IMR-90 (cell line): ENCODE measurements at regions not wholly inside any gene's neighbourhood (a gene's known extent, or its start where the extent isn't known, plus 50 kb on each side); places are given as distances from the start of the nearest gene placed in this dataset.

Source experiments
- ATAC-seq: fragments of 200-7000 bp; cut with Tn5 transposase; 2 replicates; pipeline ENCODE4 v1.9.1; 2020; ENCODE audit warnings: low read depth, mild to moderate bottlenecking, moderate library complexity
- BruUV-seq: library from RNA; stranded (reverse); fragments of 400-500 nt; replicated peaks from 2 replicates; lab custom pipeline; 2021; lab: Mats Ljungman, UMichigan
- CTCF ChIA-PET: fragments of 300-600 bp; formaldehyde crosslinking; extraction: SDS; loops from one replicate; lab custom pipeline; 2021; ENCODE audit warnings: antibody characterized with exemption; lab: Yijun Ruan, JAX
- POLR2A ChIA-PET: fragments of 300-600 bp; sonication (Branson Sonifier 250); formaldehyde crosslinking; loops from one replicate; lab custom pipeline; 2022; ENCODE audit warnings: antibody characterized with exemption; ENCODE audit not compliant: unreplicated experiment; lab: Charles Lee
- DNase-seq: peaks from one replicate; pipeline ENCODE4 v3.0.0; 2013
- H2AFZ ChIP-seq: replicated peaks from 2 replicates; pipeline ENCODE3; 2013; ENCODE audit warnings: low read length, mild to moderate bottlenecking; ENCODE audit not compliant: poor library complexity
- H2AK5ac ChIP-seq: 2 replicates; pipeline ENCODE4 v1.6.1; 2013; ENCODE audit warnings: low read depth, low read length, inconsistent platforms
- H2AK9ac ChIP-seq: replicated peaks from 2 replicates; pipeline ENCODE3; 2013; ENCODE audit warnings: mild to moderate bottlenecking, low read depth, low read length, moderate library complexity; ENCODE audit not compliant: poor library complexity
- H2BK120ac ChIP-seq: 2 replicates; pipeline ENCODE4 v1.6.1; 2013; ENCODE audit warnings: low read depth, low read length, inconsistent platforms
- H2BK15ac ChIP-seq: 3 replicates; pipeline ENCODE4 v1.6.1; 2013; ENCODE audit warnings: low read depth, low read length, inconsistent platforms
- H2BK20ac ChIP-seq: 2 replicates; pipeline ENCODE4 v1.6.1; 2013; ENCODE audit warnings: low read depth, mild to moderate bottlenecking, inconsistent platforms, low read length, moderate library complexity
- H2BK5ac ChIP-seq: 2 replicates; pipeline ENCODE4 v1.6.1; 2013; ENCODE audit warnings: mild to moderate bottlenecking, low read depth, low read length, inconsistent platforms; ENCODE audit not compliant: poor library complexity, severe bottlenecking
- H3K14ac ChIP-seq: replicated peaks from 2 replicates; pipeline ENCODE4 v1.6.1; 2013; ENCODE audit warnings: low read depth, low read length, inconsistent platforms
- H3K18ac ChIP-seq: 2 replicates; pipeline ENCODE4 v1.6.1; 2013; ENCODE audit warnings: low read depth, low read length, control low read depth
- H3K23ac ChIP-seq: 2 replicates; pipeline ENCODE4 v1.6.1; 2013; ENCODE audit warnings: low read depth, low read length, inconsistent platforms
- H3K27ac ChIP-seq: 2 replicates; pipeline ENCODE4 v1.5.1; 2013; ENCODE audit warnings: mild to moderate bottlenecking, control low read depth, low read length; ENCODE audit not compliant: insufficient read depth
- H3K27me3 ChIP-seq: 2 replicates; pipeline ENCODE4 v1.6.1; 2013; ENCODE audit warnings: low read length; ENCODE audit not compliant: control insufficient read depth, insufficient read depth
- H3K36me3 ChIP-seq: 2 replicates; pipeline ENCODE4 v1.6.1; 2013; ENCODE audit warnings: low read length, mixed read lengths; ENCODE audit not compliant: control insufficient read depth, insufficient read depth
- H3K4ac ChIP-seq: 2 replicates; pipeline ENCODE4 v1.6.1; 2013; ENCODE audit warnings: low read depth, low read length, inconsistent platforms
- H3K4me1 ChIP-seq: 2 replicates; pipeline ENCODE4 v1.6.1; 2013; ENCODE audit warnings: low read length, mixed read lengths; ENCODE audit not compliant: control insufficient read depth, insufficient read depth
- H3K4me2 ChIP-seq: 2 replicates; pipeline ENCODE4 v1.6.1; 2013; ENCODE audit warnings: low read depth, mild to moderate bottlenecking, control low read depth, low read length, moderate library complexity
- H3K4me3 ChIP-seq: 2 replicates; pipeline ENCODE4 v1.5.1; 2013; ENCODE audit warnings: low read depth, mild to moderate bottlenecking, control low read depth, low read length, moderate library complexity; ENCODE audit not compliant: insufficient read depth
- H3K56ac ChIP-seq: 2 replicates; pipeline ENCODE4 v1.6.1; 2013; ENCODE audit warnings: low read length, inconsistent platforms; ENCODE audit not compliant: insufficient read depth; ENCODE audit errors: extremely low read depth
- H3K79me1 ChIP-seq, 2 experiments: 2 replicates each; pipeline ENCODE4 v1.6.1; 2013; ENCODE audit warnings: low read length in 2 of 2, inconsistent platforms in 1 of 2, low read depth in 1 of 2
- H3K9ac ChIP-seq: 2 replicates; pipeline ENCODE4 v1.6.1; 2013; ENCODE audit warnings: low read depth, low read length, control low read depth
- H3K9me1 ChIP-seq: 2 replicates; pipeline ENCODE4 v1.6.1; 2013; ENCODE audit warnings: low read length, inconsistent platforms; ENCODE audit not compliant: insufficient read depth
- H3K9me3 ChIP-seq: 2 replicates; pipeline ENCODE4 v1.6.1; 2013; ENCODE audit warnings: low read length; ENCODE audit not compliant: control insufficient read depth, insufficient read depth
- H4K20me1 ChIP-seq: 2 replicates; pipeline ENCODE4 v1.6.1; 2013; ENCODE audit warnings: low read length, inconsistent platforms; ENCODE audit not compliant: insufficient read depth
- H4K5ac ChIP-seq: 2 replicates; pipeline ENCODE4 v1.6.1; 2013; ENCODE audit warnings: mild to moderate bottlenecking, low read depth, low read length, control low read depth
- H4K8ac ChIP-seq, 2 experiments: 2 replicates each; pipeline ENCODE4 v1.6.1; 2013; ENCODE audit warnings: low read depth in 2 of 2, low read length in 2 of 2, control low read depth in 1 of 2, inconsistent platforms in 1 of 2
- H4K91ac ChIP-seq: 2 replicates; pipeline ENCODE4 v1.6.1; 2013; ENCODE audit warnings: low read depth, low read length, inconsistent platforms; ENCODE audit not compliant: insufficient read depth
- BHLHE40 ChIP-seq: fragments of 150-350 bp; IDR thresholded peaks from 2 replicates; pipeline ENCODE4 v1.6.1; 2016; ENCODE audit warnings: mild to moderate bottlenecking, low read depth, low read length
- CEBPB ChIP-seq: IDR thresholded peaks from 2 replicates; pipeline ENCODE4 v1.6.1; 2012; ENCODE audit warnings: low read depth, low read length, improper control_type of control experiment
- CHD1 ChIP-seq: IDR thresholded peaks from 2 replicates; pipeline ENCODE4 v1.6.1; 2012; ENCODE audit warnings: low read depth, low read length, improper control_type of control experiment
- CTCF ChIP-seq: conservative IDR thresholded peaks from 2 replicates; pipeline ENCODE4 v1.5.1; 2012; ENCODE audit warnings: mild to moderate bottlenecking, low read depth, low read length, improper control_type of control experiment
- ELK1 ChIP-seq: fragments of 150-350 bp; IDR thresholded peaks from 2 replicates; pipeline ENCODE4 v1.6.1; 2016; ENCODE audit warnings: low read depth, mild to moderate bottlenecking, low read length, moderate library complexity, borderline replicate concordance
- FOS ChIP-seq: fragments of 150-350 bp; IDR thresholded peaks from 2 replicates; pipeline ENCODE4 v1.6.1; 2016; ENCODE audit warnings: low read depth, low read length
- MAFK ChIP-seq: IDR thresholded peaks from 2 replicates; pipeline ENCODE4 v1.6.1; 2012; ENCODE audit warnings: low read depth, low read length, improper control_type of control experiment
- MAZ ChIP-seq: IDR thresholded peaks from 2 replicates; pipeline ENCODE4 v1.6.1; 2012; ENCODE audit warnings: low read depth, mild to moderate bottlenecking, low read length, improper control_type of control experiment, moderate library complexity, borderline replicate concordance
- MXI1 ChIP-seq: IDR thresholded peaks from 2 replicates; pipeline ENCODE4 v1.6.1; 2012; ENCODE audit warnings: low read depth, mild to moderate bottlenecking, low read length, moderate library complexity, borderline replicate concordance
- NFE2L2 ChIP-seq: fragments of 150-350 bp; IDR thresholded peaks from 2 replicates; pipeline ENCODE4 v1.6.1; 2016; ENCODE audit warnings: low read depth, mild to moderate bottlenecking, low read length
- POLR2A ChIP-seq: IDR thresholded peaks from 2 replicates; pipeline ENCODE4 v1.6.1; 2012; ENCODE audit warnings: mild to moderate bottlenecking, low read depth, low read length
- RAD21 ChIP-seq: IDR thresholded peaks from 2 replicates; pipeline ENCODE4 v1.6.1; 2012; ENCODE audit warnings: low read length, improper control_type of control experiment
- RCOR1 ChIP-seq: IDR thresholded peaks from 2 replicates; pipeline ENCODE4 v1.6.1; 2012; ENCODE audit warnings: mild to moderate bottlenecking, low read length, improper control_type of control experiment; ENCODE audit not compliant: insufficient replicate concordance
- RFX5 ChIP-seq: IDR thresholded peaks from 2 replicates; pipeline ENCODE4 v1.8.0; 2012; ENCODE audit warnings: low read depth, mild to moderate bottlenecking, low read length, moderate library complexity
- SMC3 ChIP-seq: fragments of 150-350 bp; IDR thresholded peaks from 2 replicates; pipeline ENCODE4 v1.6.1; 2016; ENCODE audit warnings: low read depth, mild to moderate bottlenecking, antibody characterized with exemption, low read length, moderate library complexity
- USF2 ChIP-seq: fragments of 150-350 bp; IDR thresholded peaks from 2 replicates; pipeline ENCODE4 v1.6.1; 2017; ENCODE audit warnings: mild to moderate bottlenecking, antibody characterized with exemption, low read length, low read depth
- WGBS, 2 experiments: methylation state at CpG; one replicate each; pipeline versions ENCODE4 v1.1.5 to v1.1.7; 2013; ENCODE audit warnings: missing lambda C conversion rate in 2 of 2; ENCODE audit not compliant: insufficient read length in 1 of 2; ENCODE audit errors: extremely low coverage in 2 of 2; 5-methylcytosine and 5-hydroxymethylcytosine counted together
- dilution Hi-C: fragments of 300-500 bp; cut with HindIII; formaldehyde crosslinking; loops from one replicate; pipeline ENCODE4 v1.14.3; 2018; ENCODE audit warnings: low sequenced_read_pairs; ENCODE audit not compliant: unreplicated experiment
- in situ Hi-C: fragments of 300-500 bp; cut with MboI; formaldehyde crosslinking; loops from 3 replicates; pipeline ENCODE4 v1.14.3; 2019; ENCODE audit warnings: low sequenced_read_pairs, inconsistent platforms, mixed read lengths
- intact Hi-C: fragments of 100-400 bp; cut with micrococcal nuclease; formaldehyde crosslinking; loops from 2 replicates; pipeline ENCODE4 v1.10.0; 2022

GRCh38 chr18:22723221-22723620 is 209.9 kb upstream of the RBBP8 start:
- Histone ChIP-seq H3K79me1 (no peaks in the 10 kb centered on the region), H3K9me1 (no peaks in the 10 kb centered on the region), H2AK9ac (no peak overlapping the region), H2AK5ac (no peak overlapping the region), H3K9ac (no peak overlapping the region), H3K23ac (no peak overlapping the region), H4K20me1 (no peaks in the 10 kb centered on the region), H2BK20ac (no peak overlapping the region), H4K91ac (no peak overlapping the region), H3K4ac (no peak overlapping the region), H3K27me3 (peaks cover 8% of the 10 kb centered on the region; the same call in 1 of the 2 replicates), H2BK120ac (no peak overlapping the region), H2BK15ac (no peak overlapping the region), H3K4me2 (no peak overlapping the region), H3K36me3 (no peaks in the 10 kb centered on the region), H3K14ac (no peak overlapping the region), H3K4me1 (no peaks in the 10 kb centered on the region), H3K27ac (no peak overlapping the region), H3K4me3 (no peak overlapping the region), H3K9me3 (no peaks in the 10 kb centered on the region), H3K56ac (no peak overlapping the region), H2AFZ (no peak overlapping the region), H2BK5ac (no peak overlapping the region), H4K5ac (no peak overlapping the region), H4K8ac (no peak overlapping the region), H3K18ac (no peak overlapping the region)
- POLR2A ChIA-PET: no interaction called here
- CTCF ChIA-PET: no interaction called here
- no peak for DNase-seq
- TF ChIP-seq RFX5 (no peak), POLR2A (no peak), MXI1 (no peak), SMC3 (no peak), USF2 (no peak), MAFK (no peak), CHD1 (no peak), FOS (no peak), CEBPB (no peak), NFE2L2 (no peak), CTCF (no peak), BHLHE40 (no peak), MAZ (no peak), RCOR1 (no peak), RAD21 (no peak), ELK1 (no peak)
- intact Hi-C loops: no loop called here
- in situ Hi-C loops: no loop called here
- dilution Hi-C loops: no loop called here
- no CpG with 5 or more reads among the region's 2 CpGs for WGBS, 2 experiments
- no peak for ATAC-seq
- no TSS peak for BruUV-seq
